Ammon's horn (tissue), 1 donor: ENCODE measurements at regions not wholly inside any gene's neighbourhood (a gene's known extent, or its start where the extent isn't known, plus 50 kb on each side); places are given as distances from the start of the nearest gene placed in this dataset.
A peak's percentile ranks its signal among the peaks of the same experiment; 100 is the strongest.
"Not testable (repeated sequence)": the region's sequence is repeated elsewhere in the genome, so short reads cannot be mapped to it uniquely, and the experiment has no call there.

Experiments used
- DNase-seq: peaks from one replicate; pipeline ENCODE4 v3.0.0-alpha.2; 2016; ENCODE audit warnings: low spot score

DNA sequence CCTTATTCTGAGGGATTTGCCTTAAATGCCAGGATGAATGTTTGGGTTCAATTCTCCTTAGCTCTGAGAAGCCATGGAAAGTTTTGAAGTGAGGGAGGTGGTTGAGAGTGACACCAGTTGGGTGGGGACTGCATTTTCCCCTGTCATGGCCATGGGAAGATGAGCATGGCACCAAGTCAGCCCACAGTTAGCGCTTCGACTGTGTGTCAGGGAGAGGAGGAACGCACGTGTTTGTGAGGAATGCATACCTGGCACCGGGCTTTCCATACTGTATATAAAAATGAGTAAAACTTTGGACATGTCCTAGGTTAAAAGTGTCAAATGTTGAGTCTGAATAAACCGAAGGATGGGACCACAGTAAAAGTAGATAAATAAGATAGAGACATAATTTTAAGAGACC is 187.5 kb upstream of the KL start:
- no peak for DNase-seq

DNA sequence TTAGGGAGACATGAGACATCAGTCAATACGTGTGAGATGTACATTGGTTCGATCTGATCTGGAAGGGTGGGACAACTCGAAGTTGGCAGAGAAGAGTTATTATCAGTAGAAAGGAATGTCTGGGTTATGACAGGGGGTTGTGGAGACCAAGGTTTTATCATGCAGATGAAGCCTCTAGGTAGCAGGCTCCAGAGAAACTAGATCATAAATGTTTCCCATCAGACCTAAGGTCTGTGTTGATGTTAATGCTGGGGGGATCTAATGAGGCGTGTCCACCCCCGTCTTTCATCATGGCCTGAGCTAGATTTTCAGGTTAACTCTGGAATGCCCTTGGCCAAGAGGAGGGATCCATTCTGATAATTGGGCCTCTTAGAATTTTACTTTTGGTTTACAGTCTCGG is 187.0 kb upstream of the KL start:
- no peak for DNase-seq

DNA sequence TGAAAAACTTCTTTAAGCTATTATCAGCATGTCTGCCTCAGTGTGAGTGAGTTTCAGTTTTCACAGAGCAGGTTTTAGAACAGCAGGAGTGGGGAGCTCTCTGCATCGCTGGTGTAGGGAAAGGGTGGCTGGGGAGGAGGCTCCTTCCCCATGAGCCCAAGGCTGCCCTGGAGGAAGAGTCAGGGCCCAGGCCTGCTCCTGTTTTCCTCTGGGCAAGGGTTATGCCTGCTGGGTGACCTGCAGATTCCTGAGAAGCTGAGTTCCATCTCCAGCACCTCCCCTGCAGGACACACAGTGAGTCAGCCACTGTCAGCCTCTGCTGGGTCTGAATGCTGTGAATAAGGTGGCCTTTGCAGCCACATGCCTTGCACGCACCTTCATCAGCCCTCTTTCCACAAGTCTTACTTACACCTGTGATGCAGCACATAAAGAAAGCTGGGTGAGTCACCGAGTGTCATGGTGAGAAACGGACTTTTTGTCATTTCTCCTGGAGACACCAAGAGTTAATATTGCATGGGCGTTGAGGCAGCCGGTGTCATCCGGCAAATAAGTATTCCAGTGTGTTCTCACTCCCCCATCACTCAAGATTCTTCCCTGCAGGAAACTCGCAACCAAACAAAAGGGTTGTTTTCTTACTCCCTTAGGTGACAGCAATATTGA is 186.4 kb upstream of the KL start:
- DNase-seq = no peak

DNA sequence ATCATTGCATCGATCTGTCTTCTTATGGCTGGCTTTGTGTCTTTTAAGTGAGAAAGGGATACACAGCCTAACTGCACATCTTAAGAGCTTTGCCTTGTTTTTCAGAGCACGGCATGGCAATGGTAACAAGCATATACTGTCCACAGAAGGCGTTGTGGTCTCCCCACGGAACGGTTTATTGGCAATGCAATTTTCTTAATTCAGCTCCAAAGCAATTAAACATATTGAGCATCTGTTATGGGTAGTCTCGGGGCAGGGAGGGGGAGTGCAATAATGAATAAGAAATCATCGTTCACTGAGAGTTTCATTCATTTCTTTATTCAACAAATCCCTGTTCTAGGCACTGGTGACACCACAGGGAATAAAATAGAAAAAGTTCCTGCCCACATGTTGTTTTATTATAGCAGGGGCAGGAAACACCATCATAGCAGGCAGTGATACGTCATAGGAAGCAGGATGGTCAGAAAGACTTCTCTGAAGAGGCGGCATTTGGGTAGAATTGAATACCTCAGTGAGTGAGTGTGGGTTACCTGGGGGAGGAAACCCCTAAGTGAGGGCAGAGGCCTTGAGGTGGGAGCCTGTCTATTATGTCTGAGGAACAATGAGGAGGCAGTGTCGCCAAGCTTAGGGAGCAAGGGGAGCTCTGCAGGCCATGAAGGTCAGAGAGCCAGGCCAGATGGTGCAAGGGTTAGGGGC is 185.7 kb upstream of the KL start:
- DNase-seq = no peak

DNA sequence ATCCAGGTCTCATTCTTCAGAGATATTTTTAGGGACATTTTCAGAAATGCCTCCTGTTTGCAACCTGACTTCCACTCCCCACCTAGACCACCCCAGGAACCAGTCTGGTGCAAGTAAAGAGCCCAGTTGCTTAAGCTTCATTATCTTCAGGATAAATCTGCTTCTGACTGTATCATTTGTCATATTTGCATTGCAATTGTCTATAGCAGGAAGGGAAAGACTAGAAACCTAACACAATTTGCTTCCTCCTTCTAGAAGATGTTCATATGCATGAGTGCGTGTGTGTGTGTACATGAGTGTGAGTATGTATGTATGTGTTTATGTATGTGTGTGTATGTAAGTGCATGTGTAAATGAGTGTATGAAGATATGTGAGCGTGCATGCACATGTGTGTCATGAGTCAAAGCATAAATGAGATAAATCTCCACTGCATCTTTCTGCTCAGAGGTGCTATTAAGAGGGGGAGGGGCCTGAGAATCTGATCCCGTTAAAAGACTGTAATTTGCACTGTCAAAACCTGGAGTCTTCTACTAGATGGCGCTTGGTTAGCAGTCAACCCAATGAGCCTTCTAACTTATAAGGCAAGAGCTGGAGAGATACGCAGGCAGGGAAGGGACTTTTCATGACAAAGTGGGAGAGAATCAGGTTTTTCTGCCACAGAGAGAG is 178.8 kb upstream of the KL start:
- no peak for DNase-seq

DNA sequence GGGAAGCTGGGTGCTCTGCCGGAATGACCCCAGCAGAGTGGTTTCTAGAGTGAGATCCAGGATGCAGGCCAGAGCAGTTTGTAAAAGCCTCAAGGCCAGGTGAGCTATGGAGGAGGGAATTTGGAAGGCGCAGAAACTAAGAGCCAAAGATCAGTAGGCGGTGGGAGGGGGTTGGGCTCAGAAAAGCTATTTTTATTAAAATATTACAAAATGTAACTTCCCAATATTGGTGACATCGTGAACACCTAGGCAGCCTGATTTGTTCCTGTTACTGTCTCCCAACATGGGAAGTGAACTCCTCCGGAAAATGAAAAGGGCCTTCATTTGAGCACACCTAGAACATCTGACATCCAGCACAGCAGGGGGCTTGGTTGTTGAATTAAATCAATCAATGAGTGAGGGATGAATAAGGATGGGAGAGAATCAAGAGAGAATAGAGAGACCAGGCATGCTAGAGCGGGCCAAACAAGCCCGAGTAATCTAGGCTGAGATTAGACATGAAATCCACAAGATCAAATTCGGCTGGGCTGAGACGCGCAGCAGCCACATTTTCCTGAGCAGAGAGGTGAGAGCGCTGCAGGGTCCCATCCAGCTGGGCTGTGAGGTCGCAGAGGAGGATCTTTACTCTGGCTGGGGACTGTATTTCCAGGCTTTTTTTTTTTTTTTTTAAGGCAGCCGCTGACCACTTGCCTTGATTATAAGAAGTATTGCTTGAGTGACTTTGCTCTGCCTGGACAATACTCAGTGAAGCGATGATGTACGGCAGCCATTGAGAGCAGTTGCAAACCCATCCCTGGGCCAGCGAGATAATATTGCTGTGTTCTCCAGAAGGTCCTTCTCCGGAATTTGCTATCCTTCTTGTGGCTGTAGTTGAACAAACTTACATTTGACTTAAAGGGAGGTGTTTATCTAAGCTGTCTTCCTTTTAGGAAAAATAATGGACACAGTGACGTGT is 178.0 kb upstream of the KL start:
- DNase-seq = no peak

DNA sequence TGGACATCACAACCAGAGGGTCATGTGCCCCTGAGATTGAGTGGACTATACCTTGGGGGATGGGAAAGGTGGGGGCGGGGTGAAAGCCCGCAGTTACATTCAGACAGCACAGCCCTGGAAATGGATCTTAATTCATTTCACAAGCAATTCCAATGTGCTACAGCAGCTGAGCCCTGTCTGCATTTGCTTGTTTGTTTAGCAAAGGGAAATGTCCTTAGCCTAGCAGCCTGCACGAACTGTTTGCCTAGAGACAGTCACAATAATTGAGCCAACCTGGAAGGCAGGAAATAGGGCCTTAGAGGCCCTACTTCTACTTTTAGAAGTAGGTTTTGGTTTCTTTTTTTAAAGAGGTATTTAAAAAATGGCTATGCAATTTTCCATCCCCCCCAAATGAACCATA is 177.3 kb upstream of the KL start:
- DNase-seq = no peak

DNA sequence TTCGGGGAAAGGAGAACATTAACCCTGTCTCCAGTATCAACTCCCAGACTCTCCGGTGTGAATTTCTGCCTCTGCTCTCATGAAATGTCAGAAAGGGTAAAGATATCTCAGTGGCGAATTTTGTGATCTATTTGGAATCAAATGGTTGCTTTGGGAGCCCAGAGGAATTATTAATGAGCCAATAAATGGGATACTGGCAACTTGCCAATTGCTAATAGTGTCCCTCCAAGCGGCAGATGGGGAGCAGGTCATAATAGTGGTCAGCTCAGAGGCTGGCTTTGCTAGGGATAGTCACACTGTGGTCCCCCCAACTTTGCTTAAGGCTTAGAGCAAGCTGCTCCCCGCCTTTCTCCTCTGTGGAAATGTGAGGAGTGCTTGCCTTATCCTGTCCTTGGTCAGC is 176.1 kb upstream of the KL start:
- no peak for DNase-seq

DNA sequence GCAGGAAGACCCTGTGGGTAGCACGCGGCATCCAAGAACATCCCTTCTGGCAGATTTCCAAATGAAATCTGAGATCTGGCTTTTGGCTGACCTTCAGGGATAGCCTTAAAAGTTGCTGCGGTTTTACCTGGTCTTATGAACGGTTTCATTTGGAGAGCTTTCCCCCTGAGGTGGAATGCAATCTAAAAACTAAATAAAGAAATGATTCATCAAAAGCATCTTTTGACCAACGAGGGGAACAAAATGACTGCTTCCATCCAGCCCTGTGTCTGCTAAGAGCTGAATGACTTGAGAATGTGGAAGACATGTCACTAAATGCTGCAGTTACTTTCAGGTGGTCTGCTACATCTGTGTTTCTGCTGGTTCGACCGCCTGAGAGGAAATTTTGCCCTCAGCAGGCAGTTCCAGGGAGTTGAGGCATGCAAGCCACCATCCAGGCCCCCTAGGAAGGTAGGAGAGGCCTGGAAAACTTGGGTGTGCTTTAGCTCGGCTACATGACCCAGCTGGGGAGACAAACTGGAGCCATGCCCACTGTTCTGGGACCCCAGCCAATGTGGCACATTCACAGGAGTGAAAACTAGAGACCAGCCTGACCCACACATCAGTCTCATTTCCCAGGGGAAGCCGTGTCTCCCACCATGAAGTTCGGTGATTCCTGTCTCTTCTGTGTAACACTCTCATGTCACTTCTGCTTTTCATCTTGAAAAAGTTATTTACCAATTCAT is 175.1 kb upstream of the KL start:
- no peak for DNase-seq

DNA sequence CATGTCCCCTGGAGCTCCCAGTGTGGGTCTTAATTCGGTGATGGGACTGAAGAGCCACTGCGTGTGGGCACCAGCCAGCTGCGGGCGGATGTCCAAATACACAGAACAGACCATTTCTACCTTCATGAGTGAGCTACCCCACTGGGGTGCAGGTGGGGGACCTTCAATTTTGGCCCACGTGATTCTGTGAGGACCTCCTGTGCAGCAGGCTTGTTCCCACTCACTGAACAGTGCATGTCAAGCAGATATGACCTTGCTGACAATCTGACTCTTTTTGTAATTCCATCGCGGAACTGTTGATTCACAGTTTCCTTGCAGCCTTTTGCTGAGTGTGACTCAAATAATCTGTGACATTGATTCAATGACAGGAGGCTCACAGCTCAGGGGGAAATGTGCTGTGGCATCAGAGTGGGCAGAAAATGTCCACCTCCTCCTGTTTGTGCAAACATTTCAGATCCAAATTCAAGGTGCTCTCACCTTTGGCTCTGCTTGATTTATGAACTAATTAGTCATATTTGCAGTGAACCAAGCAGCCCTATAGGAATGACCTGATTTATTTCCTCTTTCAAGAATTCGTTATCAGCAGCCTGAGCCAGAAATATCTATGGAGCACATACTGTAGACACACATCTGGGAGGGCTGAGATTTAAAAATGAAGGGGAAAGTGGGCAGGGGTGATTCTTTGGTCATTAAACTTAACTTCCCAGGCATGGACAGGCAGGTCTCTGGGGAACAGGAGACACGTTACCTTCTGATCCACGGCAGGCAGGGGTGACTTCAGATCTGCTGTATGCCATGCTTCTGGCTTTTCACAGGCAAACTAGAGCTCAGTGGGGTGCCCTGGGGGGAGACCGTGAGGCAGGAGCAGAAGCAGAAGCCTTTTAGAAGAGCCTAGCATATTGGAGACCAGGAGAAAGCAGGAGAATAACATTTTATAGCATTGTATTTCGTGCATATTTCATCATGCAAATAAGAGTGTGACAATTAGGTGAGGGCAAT is 170.0 kb upstream of the KL start:
- no peak for DNase-seq

DNA sequence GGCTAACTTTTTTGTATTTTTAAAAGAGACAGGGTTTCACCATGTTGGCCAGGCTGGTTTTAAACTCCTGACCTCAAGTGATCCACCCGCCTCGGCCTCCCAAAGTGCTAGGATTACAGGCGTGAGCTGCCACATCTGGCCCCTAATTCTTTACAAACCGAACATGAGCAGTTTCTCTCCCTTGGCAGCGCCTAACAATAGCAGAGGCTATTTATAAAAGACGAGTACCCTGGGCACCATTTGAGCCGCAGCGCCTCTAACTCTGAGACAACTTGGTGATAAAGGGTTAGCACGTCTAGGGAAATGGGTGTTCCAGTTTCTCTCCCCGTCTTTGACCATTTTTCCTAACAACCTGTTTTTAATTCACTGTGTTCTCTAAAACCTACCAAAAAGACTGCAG is 168.2 kb upstream of the KL start:
- not testable (repeated sequence) for DNase-seq

DNA sequence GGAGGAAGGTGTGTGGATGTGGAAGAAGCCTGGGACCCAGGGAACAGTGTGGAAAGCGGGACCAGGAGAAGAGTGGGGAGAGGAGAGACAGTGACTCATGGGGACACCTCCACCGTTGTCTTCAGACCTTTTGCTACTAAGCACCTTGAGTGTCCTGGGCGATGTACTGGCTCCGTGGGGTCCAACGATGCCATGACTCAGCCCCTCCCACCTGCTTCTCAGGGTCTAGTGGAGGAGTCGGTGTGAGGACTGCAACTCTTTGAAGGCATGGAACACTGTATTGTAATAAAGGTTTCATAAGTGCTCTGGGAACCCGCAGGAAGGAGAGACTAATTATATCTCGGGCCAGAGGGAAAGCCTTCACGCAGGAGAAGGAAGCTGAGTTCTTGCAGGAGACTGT is 166.9 kb upstream of the KL start:
- no peak for DNase-seq

DNA sequence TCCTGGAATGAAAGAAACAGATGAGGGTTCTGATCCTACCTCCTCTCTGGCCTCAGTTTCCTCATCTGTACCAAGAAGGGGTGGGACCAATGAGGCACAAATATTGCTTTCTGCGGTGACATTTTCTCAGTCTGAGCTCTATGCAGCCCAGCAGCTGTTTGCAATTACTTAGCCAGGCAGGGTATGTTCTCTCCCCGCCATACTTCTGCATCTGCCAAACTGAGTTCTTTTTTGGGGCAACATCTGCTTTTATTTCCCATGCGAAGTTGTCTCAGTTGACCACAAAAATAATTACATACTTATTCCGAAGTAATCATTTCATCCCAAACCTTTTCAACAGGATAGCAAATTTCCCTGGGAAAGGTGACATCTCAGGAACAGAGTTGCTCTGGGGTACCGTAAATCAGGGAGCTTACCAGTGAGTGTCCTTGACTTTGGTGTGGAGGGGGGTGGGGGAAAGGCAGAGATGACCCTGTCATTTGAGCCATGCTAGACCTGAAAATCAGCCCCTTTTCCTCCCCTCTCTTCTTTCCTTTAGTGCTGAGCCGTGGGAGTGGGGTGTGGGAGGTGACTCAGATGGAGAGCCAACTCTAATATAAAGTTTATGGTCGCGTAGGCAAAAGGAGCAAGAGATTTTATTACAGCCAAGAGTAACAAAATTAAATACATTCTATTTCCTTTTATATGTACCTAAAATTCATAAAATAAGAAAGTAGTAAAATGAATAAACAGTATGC is 165.7 kb upstream of the KL start:
- no peak for DNase-seq

DNA sequence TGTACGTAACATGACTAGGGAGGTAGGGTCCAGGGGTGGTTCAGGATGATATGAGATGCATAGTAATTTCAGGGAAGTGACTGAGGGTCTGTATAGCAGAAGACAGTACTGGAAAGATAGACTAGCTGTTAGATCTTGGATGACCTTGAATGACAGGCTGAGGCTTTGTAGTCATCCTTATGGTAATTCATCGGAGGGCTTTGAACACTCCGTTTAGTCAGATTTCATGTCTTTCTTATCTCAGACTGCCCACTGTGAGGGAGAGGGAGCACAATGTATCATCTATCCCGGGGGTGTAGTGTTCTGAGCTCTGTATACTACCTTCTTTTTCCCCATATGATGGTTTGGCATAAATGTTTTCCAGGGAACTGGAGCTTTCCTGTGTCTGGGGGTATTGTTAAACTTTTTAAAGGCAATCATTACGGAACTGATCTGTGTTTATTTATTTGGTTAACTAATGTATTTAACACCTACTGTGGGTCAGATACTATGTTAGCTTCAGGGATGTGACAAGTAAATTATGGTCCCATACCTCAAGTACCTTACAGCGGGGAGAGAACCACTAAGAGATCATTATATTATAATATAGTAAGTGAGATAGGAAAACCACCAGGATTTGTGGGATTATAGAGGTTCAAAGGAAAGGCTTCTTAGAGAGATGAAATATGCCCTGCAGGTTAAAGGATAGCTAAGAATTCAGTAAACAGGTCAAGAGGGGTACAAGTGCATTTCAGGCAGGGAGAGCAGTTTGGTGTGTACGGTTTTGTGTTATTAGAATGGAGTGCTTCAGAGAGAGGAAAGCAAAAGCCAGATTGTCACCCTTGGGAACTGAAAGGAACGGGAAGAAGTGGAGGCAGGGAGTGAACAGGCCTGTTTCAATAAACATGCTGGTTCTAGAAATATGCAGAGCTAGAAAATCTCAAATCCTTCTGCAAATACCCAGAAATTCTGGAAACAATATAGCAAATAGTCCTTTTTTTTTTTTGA is 164.8 kb upstream of the KL start:
- no peak for DNase-seq

DNA sequence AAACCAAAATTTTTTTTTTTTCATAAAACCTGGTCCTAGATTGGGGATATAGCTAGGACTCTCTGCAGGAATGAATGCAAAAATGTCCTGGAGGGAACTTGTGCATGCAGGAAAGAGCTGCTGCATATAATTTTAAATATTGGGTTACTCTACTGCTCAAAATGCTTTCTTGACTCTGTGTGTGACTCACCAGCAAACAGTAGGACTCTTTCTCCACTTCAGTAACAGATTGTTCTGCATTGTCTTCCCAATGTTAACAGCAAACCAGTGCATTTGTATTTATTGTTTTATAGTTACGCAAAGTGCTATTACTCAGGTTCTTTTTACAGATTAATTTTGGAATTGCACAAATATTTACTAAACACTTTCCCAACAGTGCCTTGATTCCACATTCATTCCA is 163.7 kb upstream of the KL start:
- DNase-seq = peak; percentile 40

DNA sequence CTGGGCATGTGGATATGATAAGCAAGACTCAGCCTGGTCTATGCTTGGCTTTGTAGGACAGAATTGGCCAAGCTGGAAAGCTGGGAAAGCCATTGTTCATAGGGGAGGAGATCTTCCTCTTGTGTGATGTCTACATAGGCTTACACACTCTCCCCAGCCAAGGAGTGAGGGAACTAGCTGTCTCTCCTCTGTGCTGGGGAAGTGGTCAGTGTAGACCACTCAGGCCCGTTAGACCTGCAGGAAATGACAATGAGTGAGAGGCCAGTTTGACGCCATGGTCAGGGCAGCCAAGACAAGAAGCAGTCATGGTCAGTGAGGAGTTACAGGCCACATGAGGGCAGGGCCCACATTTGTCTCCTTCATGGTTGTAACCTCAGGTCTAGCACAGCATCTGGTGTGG is 159.1 kb upstream of the KL start:
- DNase-seq = no peak

DNA sequence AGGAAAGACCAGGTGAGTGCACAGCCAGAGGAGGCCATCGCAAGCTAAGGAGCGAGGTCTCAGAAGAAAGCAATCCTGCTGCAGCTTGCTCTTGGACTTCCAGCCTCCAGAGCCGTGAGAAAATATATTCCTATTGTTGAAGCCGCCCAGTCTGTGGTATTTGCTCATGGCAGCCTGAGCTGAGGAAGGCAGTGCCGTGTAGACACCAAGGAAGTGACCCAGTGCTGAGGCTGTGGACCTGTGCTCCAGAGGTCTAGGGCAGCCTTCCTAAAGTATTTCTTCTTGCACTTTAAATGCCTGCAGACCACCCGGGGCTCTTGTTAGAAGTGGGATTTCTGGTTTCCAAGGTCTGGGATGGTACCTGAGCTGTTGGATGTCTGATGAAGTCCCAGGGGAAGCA is 158.5 kb upstream of the KL start:
- no peak for DNase-seq

DNA sequence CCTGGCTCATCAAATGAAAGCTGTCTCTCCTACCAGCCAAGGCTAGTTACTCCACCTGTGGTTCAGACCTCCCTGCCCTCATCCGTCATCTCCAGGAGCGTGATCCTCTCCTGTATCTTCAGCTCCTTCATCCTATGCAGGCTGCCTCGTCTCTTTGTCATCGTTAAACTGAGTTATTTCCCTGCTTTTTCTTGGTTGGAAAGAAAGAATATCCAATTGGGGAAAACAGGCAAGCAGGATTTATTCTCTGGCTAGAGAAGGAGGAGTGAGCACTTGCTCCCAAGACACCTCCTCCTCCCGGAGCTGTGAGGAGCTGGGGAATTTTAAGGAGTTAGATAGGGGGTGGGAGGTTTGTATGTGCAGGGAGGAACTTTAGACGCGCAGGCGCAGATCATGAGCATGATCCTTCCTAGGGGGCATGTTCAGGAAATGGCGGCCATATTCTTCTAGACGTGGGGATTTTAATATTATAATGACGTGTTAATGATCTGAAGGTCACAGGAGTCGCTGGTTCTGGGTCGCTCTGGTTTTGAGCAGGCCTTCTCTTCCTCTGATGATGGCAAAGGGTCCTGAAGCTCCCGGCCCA is 156.4 kb upstream of the KL start:
- no peak for DNase-seq
